HepG2 (cell line): ENCODE measurements at regions not wholly inside any gene's neighbourhood (a gene's known extent, or its start where the extent isn't known, plus 50 kb on each side); places are given as distances from the start of the nearest gene placed in this dataset.

Source experiments
- EED ChIP-seq: sonication (generic); formaldehyde crosslinking; IDR thresholded peaks from 2 replicates; pipeline ENCODE4 v1.5.0; 2020; ENCODE audit warnings: mild to moderate bottlenecking, missing genetic modification reagents
- IRF1 ChIP-seq: sonication (generic); formaldehyde crosslinking; IDR thresholded peaks from 2 replicates; pipeline ENCODE4 v1.4.0; 2020; ENCODE audit warnings: low read depth, mild to moderate bottlenecking, missing genetic modification reagents
- ONECUT2 ChIP-seq: sonication (generic); formaldehyde crosslinking; IDR thresholded peaks from 2 replicates; pipeline ENCODE4 v1.4.0; 2020; ENCODE audit warnings: missing genetic modification reagents
- PRDM15 ChIP-seq: sonication (generic); formaldehyde crosslinking; IDR thresholded peaks from 2 replicates; pipeline ENCODE4 v1.4.0; 2020; ENCODE audit warnings: missing genetic modification reagents
- PREB ChIP-seq: sonication (generic); formaldehyde crosslinking; IDR thresholded peaks from 2 replicates; pipeline ENCODE4 v1.4.0; 2020; ENCODE audit warnings: missing genetic modification reagents
- SP140L ChIP-seq: sonication (generic); formaldehyde crosslinking; IDR thresholded peaks from 2 replicates; pipeline ENCODE4 v1.4.0; 2020; ENCODE audit warnings: missing genetic modification reagents, borderline replicate concordance
- TERF1 ChIP-seq: sonication (generic); formaldehyde crosslinking; IDR thresholded peaks from 2 replicates; pipeline ENCODE4 v1.8.0; 2022; ENCODE audit warnings: mild to moderate bottlenecking, missing genetic modification reagents, moderate library complexity
- TRAFD1 ChIP-seq: sonication (generic); formaldehyde crosslinking; IDR thresholded peaks from 2 replicates; pipeline ENCODE4 v1.5.1; 2020; ENCODE audit warnings: missing genetic modification reagents, mild to moderate bottlenecking, borderline replicate concordance
- ZBTB38 ChIP-seq: sonication (generic); formaldehyde crosslinking; IDR thresholded peaks from 2 replicates; pipeline ENCODE4 v1.5.1; 2020; ENCODE audit warnings: mild to moderate bottlenecking, missing genetic modification reagents
- ZC3H4 ChIP-seq: sonication (generic); formaldehyde crosslinking; IDR thresholded peaks from 2 replicates; pipeline ENCODE4 v1.4.0; 2020; ENCODE audit warnings: missing genetic modification reagents, borderline replicate concordance
- ZNF24 ChIP-seq: fragments of 450-650 bp; IDR thresholded peaks from 2 replicates; pipeline ENCODE4 v1.6.1; 2017; ENCODE audit warnings: antibody characterized with exemption, mild to moderate bottlenecking
- ZNF274 ChIP-seq: sonication (generic); formaldehyde crosslinking; IDR thresholded peaks from 2 replicates; pipeline ENCODE4 v1.5.1; 2020; ENCODE audit warnings: mild to moderate bottlenecking, missing genetic modification reagents
- ZNF292 ChIP-seq: sonication (generic); formaldehyde crosslinking; IDR thresholded peaks from 2 replicates; pipeline ENCODE4 v1.8.1; 2022; ENCODE audit warnings: mild to moderate bottlenecking, low read depth, missing genetic modification reagents, borderline replicate concordance
- ZNF326 ChIP-seq: sonication (generic); formaldehyde crosslinking; IDR thresholded peaks from 2 replicates; pipeline ENCODE4 v1.4.0; 2020; ENCODE audit warnings: missing genetic modification reagents, borderline replicate concordance
- ZNF512 ChIP-seq: sonication (generic); formaldehyde crosslinking; IDR thresholded peaks from 2 replicates; pipeline ENCODE4 v1.4.0; 2020; ENCODE audit warnings: mild to moderate bottlenecking, missing genetic modification reagents
- ZNF740 ChIP-seq: sonication (generic); formaldehyde crosslinking; IDR thresholded peaks from 2 replicates; pipeline ENCODE4 v1.4.0; 2020; ENCODE audit warnings: missing genetic modification reagents
- ZSCAN21 ChIP-seq: sonication (generic); formaldehyde crosslinking; IDR thresholded peaks from 2 replicates; pipeline ENCODE4 v1.8.0; 2022; ENCODE audit warnings: mild to moderate bottlenecking, missing genetic modification reagents, moderate library complexity, borderline replicate concordance

- TF ChIP-seq ZNF512 (CRISPR knock-in tag) (no peak), PREB (CRISPR knock-in tag) (no peak), ZC3H4 (CRISPR knock-in tag) (peak; percentile 31; the same call in 1 of the 2 replicates), EED (CRISPR knock-in tag) (0 out of 2 replicates have a peak, but pooled peaks have one; percentile 88), ZNF24 (no peak), ZNF740 (CRISPR knock-in tag) (0 out of 2 replicates have a peak, but pooled peaks have one; percentile 33), ZNF274 (CRISPR knock-in tag) (no peak), SP140L (CRISPR knock-in tag) (no peak), ZNF326 (CRISPR knock-in tag) (no peak), ZBTB38 (CRISPR knock-in tag) (no peak), TERF1 (CRISPR knock-in tag) (no peak), ZNF292 (CRISPR knock-in tag) (peak; percentile 46), PRDM15 (peak; percentile 12; the same call in 1 of the 2 replicates), ZSCAN21 (CRISPR knock-in tag) (no peak; the same call in none of the 2 replicates), IRF1 (CRISPR knock-in tag) (no peak), TRAFD1 (CRISPR knock-in tag) (no peak; the same call in 1 of the 2 replicates), ONECUT2 (CRISPR knock-in tag) (no peak)
Measured at GRCh38 chr2:42926434-42927333, 134.3 kb upstream of the HAAO start (continued).
